Tibial nerve (tissue), 4 donors: ENCODE measurements at regions not wholly inside any gene's neighbourhood (a gene's known extent, or its start where the extent isn't known, plus 50 kb on each side); places are given as distances from the start of the nearest gene placed in this dataset.
A peak's percentile ranks its signal among the peaks of the same experiment; 100 is the strongest.

Experiments used
- DNase-seq, 2 donors: peaks; one replicate each; pipeline ENCODE4 v3.0.0-alpha.2; 2019; ENCODE audit warnings: low spot score in 2 of 2
- H3K27ac ChIP-seq, 4 donors: fragments of 200-600 bp; sonication (generic) in 3 of 4; one replicate each; pipeline ENCODE4 v1.5.1; 2017 to 2019; ENCODE audit warnings: mild to moderate bottlenecking in 1 of 4
- H3K27me3 ChIP-seq, 2 donors: fragments of 200-600 bp; sonication (generic) in 1 of 2; one replicate each; pipeline versions ENCODE4 v1.5.1 to v1.6.0; 2017 to 2019
- H3K36me3 ChIP-seq, 3 donors: fragments of 200-600 bp; sonication (generic); one replicate each; pipeline ENCODE4 v1.5.1; 2018 to 2019
- H3K4me1 ChIP-seq, 4 donors: fragments of 200-600 bp; sonication (generic) in 3 of 4; one replicate each; pipeline ENCODE4 v1.5.1; 2017 to 2019
- H3K4me3 ChIP-seq, 4 donors: fragments of 200-600 bp; sonication (generic) in 3 of 4; one replicate each; pipeline ENCODE4 v1.5.1; 2017 to 2019; ENCODE audit warnings: mild to moderate bottlenecking in 1 of 4, moderate library complexity in 1 of 4
- H3K9me3 ChIP-seq, 4 donors: fragments of 200-600 bp; sonication (generic) in 3 of 4; one replicate each; pipeline ENCODE4 v1.5.1; 2017 to 2019
- CTCF ChIP-seq, 5 experiments: fragments of 200-600 bp in 3 of 5; fragments of 450-650 bp in 2 of 5; sonication (generic) in 3 of 5; IDR thresholded peaks; one replicate each; pipeline ENCODE4 v1.5.1; 2016 to 2019; ENCODE audit warnings: antibody characterized with exemption in 5 of 5, mild to moderate bottlenecking in 3 of 5, moderate library complexity in 2 of 5
- EP300 ChIP-seq, 2 donors: sonication (generic); formaldehyde crosslinking; IDR thresholded peaks; one replicate each; pipeline ENCODE4 v1.6.1; 2017; ENCODE audit warnings: antibody characterized with exemption in 2 of 2, mild to moderate bottlenecking in 1 of 2
- POLR2A ChIP-seq, 2 donors: fragments of 450-650 bp; IDR thresholded peaks; one replicate each; pipeline ENCODE4 v1.6.1; 2017; ENCODE audit warnings: antibody characterized with exemption in 2 of 2, mild to moderate bottlenecking in 2 of 2, moderate library complexity in 2 of 2
- WGBS, 2 donors: methylation state at CpG; one replicate each; pipeline ENCODE4 v1.1.5; 2018; 5-methylcytosine and 5-hydroxymethylcytosine counted together

GRCh38 chr12:118680356-118680963, 300.9 kb upstream of the SRRM4 start:
- Histone ChIP-seq H3K27me3 (no peaks in the 10 kb centered on the region), H3K4me1 (no peaks in the 10 kb centered on the region), H3K36me3 (no peaks in the 10 kb centered on the region), H3K27ac (no peak overlapping the region), H3K4me3 (no peak overlapping the region), H3K9me3 (peaks cover 0 to 25% (median 0%) of the 10 kb centered on the region in 4 donors)
- WGBS, 2 donors = 2 to 9% methylated on average over 7 of the region's 7 CpGs
- TF ChIP-seq EP300 (IDR thresholded peaks at IDR 0.05) = no peak
- TF ChIP-seq POLR2A (IDR thresholded peaks at IDR 0.05) = no peak
- no peak for TF ChIP-seq CTCF (IDR thresholded peaks at IDR 0.05)
- DNase-seq = peak; percentile 7 to 14

DNA sequence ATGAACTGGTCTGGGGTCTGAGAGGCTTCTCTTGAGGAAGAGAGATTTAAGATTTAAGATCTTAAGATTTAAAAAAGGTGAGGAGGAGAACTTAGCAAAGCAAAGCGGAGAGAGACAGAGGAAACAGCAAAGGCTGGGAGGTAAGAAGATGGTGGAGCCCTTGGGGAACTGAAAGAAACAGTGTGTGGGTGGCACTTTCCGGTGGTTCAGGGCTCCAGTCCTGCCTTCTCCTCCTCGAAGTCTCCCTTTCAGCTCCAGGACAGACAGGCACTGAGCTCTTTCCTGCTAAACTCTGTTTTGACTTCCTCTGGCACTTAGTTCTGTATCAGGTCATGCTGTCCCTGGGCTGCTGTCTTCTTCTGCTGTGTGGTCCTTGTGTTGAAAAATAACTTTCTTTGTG, 298.7 kb upstream of the SRRM4 start:
- Histone ChIP-seq H3K36me3 (no peaks in the 10 kb centered on the region), H3K4me1 (no peaks in the 10 kb centered on the region), H3K27ac (no peak overlapping the region), H3K27me3 (no peaks in the 10 kb centered on the region), H3K4me3 (no peak overlapping the region), H3K9me3 (peaks cover 0 to 12% (median 0%) of the 10 kb centered on the region in 4 donors)
- 38% methylated on average over 3 of the region's 3 CpGs for WGBS, 2 donors
- DNase-seq = no peak
- TF ChIP-seq POLR2A (IDR thresholded peaks at IDR 0.05) = no peak
- TF ChIP-seq EP300 (IDR thresholded peaks at IDR 0.05) = no peak
- TF ChIP-seq CTCF (IDR thresholded peaks at IDR 0.05) = no peak

DNA sequence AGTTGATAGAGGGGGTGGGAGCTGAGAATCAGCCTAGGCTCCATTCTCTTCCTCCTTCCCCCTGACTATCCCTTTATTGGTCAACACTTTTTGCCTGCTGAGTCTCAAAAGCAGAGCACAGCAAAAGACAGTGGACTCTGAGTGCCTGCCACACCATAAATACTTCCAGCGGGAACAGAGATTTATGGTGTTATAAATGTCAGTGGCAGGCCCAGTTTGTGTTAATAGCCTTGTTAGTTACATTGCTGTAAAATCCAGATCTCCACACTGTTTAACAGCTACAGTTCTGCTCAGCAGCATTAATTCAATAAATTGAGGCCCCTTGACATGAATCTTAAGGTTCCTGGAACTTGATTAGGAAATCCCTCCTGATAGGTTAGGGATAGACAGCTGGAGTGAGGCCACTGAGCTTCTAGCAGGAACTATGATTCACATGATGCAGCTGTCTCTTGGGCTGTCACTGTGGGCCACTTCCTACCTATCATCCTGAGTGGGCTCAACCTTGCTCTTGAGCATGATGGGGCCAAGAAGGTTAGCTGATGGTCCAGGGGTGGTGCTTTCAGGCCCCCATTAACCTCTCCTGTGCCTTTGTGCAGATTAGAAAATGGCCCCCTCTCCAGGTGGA, 295.2 kb upstream of the SRRM4 start:
- no peak for DNase-seq
- no peaks in the 10 kb centered on the region for H3K27me3 ChIP-seq
- peaks cover 0 to 9% (median 0%) of the 10 kb centered on the region in 4 donors for H3K9me3 ChIP-seq
- 19 to 25% methylated on average over 1 of the region's 1 CpG for WGBS, 2 donors
- no peaks in the 10 kb centered on the region for H3K4me1 ChIP-seq
- TF ChIP-seq EP300 (IDR thresholded peaks at IDR 0.05) = no peak
- no peaks in the 10 kb centered on the region for H3K36me3 ChIP-seq
- H3K27ac ChIP-seq = no peak overlapping the region
- no peak overlapping the region for H3K4me3 ChIP-seq

- WGBS, 2 donors = 13 to 23% methylated on average over 3 of the region's 3 CpGs
- Histone ChIP-seq H3K27me3 (no peaks in the 10 kb centered on the region), H3K4me3 (no peak overlapping the region), H3K27ac (no peak overlapping the region), H3K4me1 (no peaks in the 10 kb centered on the region), H3K9me3 (peaks cover 0 to 4% (median 0%) of the 10 kb centered on the region in 4 donors), H3K36me3 (no peaks in the 10 kb centered on the region)
- no peak for TF ChIP-seq EP300 (IDR thresholded peaks at IDR 0.05)
- TF ChIP-seq CTCF (IDR thresholded peaks at IDR 0.05) = no peak
- no peak for TF ChIP-seq POLR2A (IDR thresholded peaks at IDR 0.05)
- DNase-seq = no peak
Measured at GRCh38 chr12:118689793-118690192, 291.5 kb upstream of the SRRM4 start.

- no peak overlapping the region for H3K27ac ChIP-seq
- WGBS, 2 donors = 38 to 41% methylated on average over 3 of the region's 3 CpGs
Measured at GRCh38 chr12:118690506-118690905, 290.8 kb upstream of the SRRM4 start.

More at GRCh38 chr12:118690506-118690905, 290.8 kb upstream of the SRRM4 start:
- TF ChIP-seq CTCF (IDR thresholded peaks at IDR 0.05) = no peak
- no peak for TF ChIP-seq POLR2A (IDR thresholded peaks at IDR 0.05)
- TF ChIP-seq EP300 (IDR thresholded peaks at IDR 0.05) = no peak
- no peaks in the 10 kb centered on the region for H3K27me3 ChIP-seq
- no peaks in the 10 kb centered on the region for H3K36me3 ChIP-seq
- DNase-seq = no peak
- no peak overlapping the region for H3K4me3 ChIP-seq
- no peaks in the 10 kb centered on the region for H3K4me1 ChIP-seq
- H3K9me3 ChIP-seq = peaks cover 0 to 4% (median 0%) of the 10 kb centered on the region in 4 donors
